GM21515 (cell line): ENCODE measurements at regions not wholly inside any gene's neighbourhood (a gene's known extent, or its start where the extent isn't known, plus 50 kb on each side); places are given as distances from the start of the nearest gene placed in this dataset.
A peak's percentile ranks its signal among the peaks of the same experiment; 100 is the strongest.
"Not testable (repeated sequence)": the region's sequence is repeated elsewhere in the genome, so short reads cannot be mapped to it uniquely, and the experiment has no call there.

Experiments
- ATAC-seq: cut with Tn5 transposase; IDR thresholded peaks from one replicate; pipeline ENCODE4 v1.9.1; 2021; ENCODE audit not compliant: unreplicated experiment

- ATAC-seq = no peak
These were observed 50.9 kb downstream of the ANXA2R start for GRCh38 chr5:42989190-42989589.

DNA sequence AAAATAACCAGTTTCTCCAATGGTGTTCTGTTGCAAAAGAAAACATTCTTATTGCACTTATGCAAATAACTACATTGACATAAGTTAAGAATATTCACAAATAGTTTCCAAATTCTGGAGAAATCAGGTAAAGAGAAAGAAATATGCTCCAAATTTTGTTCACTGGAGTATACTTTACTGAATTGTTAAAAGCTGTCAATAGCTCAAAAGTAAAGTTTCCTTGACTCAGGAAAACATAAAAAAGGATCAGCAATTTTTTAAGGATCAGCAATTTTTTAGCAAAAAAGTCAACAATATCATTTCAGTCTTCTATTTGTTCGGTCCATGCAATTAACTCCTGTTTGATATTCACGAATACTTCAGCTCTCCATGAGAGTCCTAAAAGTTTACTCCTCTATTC lies 51.6 kb downstream of the ANXA2R start:
- ATAC-seq = no peak

DNA sequence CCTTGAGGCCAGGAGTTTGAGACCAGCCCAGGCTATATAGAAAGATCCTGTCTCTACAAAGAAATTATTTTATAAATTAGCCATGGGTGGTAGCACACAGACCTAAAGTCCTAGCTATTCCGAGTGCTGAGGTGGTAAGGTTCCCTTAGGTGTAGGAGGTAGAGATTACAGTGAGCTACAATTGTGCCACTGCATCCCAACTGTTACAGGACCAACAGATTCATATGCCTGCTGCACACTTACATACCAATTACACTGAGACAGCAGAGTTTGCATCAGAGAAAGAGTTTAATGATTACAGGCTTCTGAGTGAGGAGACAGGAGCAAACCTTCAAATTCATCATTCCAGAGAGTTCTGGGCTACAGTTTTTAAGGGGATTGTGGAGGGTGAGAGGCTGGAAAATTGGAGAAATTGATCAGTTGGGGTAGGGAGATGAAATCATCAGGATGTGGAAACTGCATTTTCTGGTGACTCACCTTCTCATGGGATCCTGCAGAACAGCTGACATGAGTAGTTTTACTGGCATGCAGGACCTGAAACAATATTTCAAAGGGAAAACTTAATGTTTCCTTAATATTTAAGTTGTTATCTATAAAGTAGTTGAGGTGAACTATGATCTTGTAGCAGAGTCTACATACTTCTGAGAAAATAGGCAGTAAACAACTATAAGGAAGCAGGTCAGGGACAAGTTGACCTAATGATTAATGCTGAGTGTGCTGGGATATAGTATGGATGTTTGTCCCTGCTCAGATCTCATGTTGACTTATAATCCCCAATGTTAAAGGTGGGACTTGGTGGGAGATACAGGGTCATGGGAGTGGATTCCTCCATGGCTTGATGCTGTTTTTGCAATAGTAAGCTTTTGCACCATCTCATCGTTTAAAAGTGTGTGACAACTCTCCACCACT lies 54.7 kb downstream of the ANXA2R start:
- no peak for ATAC-seq

DNA sequence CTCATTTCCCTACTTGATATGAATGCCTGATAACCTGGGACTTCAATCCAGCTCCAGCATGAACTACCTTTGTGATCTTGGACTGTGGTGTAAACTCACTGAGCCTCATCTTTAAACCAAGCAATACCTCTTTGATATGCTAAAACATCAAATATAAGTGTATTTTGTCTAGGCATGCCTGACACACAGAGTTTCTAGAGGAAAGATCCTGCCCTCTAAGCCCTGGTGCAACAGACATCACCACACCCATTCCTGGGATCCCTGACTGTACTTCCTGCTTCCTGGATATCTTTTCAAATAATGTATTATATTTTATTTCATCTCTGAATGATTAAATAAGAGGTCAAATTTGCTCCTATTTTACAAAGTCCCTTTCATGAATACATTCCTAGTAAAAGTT lies 55.8 kb downstream of the ANXA2R start:
- ATAC-seq = no peak

DNA sequence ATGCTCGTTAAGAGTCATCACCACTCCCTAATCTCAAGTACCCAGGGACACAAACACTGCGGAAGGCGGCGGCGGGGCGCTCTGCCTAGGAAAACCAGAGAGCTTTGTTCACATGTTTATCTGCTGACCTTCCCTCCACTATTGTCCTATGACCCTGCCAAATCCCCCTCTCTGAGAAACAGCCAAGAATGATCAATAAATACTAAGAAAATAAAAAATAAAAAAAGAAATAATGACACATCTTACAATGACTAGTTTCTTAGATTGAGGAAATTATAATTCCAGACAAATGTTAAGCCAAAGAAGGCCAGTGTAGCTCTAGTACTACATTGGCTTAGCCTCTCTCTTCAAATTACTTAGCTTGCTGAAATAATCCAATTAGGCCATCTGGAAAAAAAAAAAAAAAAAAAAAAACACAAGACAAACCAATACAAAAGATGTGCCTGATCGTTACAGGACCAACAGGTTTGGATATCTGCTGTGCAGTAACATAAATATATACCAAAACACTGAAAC lies 58.0 kb downstream of the ANXA2R start:
- ATAC-seq = no peak

DNA sequence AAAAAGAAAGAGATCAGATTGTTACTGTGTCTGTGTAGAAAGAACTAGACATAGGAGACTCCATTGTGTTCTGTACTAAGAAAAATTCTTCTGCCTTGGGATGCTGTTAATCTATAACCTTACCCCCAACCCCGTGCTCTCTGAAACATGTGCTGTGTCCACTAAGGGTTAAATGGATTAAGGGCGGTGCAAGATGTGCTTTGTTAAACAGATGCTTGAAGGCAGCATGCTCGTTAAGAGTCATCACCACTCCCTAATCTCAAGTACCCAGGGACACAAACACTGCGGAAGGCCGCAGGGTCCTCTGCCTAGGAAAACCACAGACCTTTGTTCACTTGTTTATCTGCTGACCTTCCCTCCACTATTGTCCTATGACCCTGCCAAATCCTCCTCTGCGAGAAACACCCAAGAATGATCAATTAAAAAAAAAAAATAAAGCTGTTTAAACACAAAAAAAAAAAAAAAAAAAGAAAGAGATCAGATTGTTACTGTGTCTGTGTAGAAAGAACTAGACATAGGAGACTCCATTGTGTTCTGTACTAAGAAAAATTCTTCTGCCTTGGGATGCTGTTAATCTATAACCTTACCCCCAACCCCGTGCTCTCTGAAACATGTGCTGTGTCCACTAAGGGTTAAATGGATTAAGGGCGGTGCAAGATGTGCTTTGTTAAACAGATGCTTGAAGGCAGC lies 58.6 kb downstream of the ANXA2R start:
- ATAC-seq = not testable (repeated sequence)

- not testable (repeated sequence) for ATAC-seq
These were observed 59.1 kb downstream of the ANXA2R start for GRCh38 chr5:42981015-42981414.

DNA sequence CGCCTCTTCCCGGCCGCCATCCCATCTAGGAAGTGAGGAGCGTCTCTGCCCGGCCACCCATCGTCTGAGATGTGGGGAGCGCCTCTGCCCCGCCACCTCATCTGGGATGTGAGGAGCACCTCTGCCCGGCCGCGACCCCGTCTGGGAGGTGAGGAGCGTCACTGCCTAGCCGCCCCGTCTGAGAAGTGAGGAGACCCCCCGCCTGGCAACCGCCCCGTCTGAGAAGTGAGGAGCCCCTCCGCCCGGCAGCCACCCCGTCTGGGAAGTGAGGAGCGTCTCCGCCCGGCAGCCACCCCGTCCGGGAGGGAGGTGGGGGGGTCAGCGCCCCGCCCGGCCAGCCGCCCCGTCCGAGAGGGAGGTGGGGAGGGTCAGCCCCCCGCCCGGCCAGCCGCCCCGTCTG lies 59.7 kb downstream of the ANXA2R start:
- not testable (repeated sequence) for ATAC-seq

DNA sequence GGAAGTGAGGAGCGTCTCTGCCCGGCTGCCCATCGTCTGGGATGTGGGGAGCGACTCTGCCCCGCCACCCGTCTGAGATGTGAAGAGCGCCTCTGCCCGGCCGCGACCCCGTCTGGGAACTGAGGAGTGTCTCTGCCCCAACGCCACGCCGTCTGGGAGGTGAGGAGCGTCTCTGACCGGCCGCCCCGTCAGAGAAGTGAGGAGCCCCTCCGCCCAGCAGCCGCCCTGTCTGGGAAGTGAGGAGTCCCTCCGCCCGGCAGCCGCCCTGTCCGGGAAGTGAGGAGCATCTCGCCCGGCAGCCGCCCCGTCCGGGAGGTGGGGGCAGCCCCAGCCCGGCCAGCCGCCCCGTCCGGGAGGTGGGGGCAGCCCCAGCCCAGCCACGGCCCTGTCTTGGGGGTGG lies 60.9 kb downstream of the ANXA2R start:
- ATAC-seq = not testable (repeated sequence)

GRCh38 chr5:42974536-42974935 lies 65.6 kb downstream of the ANXA2R start:
- no peak for ATAC-seq

- no peak for ATAC-seq
These were observed 69.2 kb downstream of the ANXA2R start for GRCh38 chr5:42970636-42971559.

DNA sequence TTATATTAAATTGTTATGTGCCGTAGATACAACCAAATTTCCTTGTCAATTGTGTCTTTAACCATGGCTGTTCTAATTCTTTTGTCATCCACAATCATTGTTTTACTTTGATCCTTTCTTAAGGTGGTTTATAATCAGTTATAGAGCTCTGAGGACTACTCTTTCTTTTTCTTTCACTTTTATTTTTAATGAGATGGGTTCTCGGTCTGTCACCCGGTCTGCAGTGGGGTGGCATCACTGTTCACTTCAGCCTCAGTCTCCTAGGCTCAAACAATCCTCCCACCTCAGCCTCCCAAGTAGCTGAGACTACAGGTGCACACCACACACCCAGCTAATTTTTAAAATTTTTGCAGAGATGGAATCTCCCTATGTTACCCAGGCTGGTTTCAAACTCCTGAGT lies 74.2 kb downstream of the ANXA2R start:
- no peak for ATAC-seq

DNA sequence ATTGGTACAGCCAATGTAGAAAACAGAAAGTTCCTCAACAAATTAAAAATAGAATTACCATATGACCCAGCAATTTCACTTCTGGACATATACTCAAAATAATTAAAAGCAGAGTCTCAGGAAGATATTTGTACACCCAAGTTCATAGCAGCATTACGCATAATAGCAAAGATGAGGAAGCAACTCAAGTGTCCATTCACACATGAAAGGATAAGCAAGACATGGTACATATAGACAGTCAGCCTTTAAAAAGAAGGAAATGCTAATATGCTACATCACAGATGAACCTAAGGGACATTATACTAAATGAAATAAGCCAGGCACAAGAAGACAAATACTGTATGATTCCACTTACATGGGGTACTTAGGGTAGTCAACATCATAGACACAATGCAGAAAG lies 76.7 kb downstream of the ANXA2R start:
- no peak for ATAC-seq

GRCh38 chr5:42962124-42962523 lies 78.0 kb downstream of the ANXA2R start:
- no peak for ATAC-seq

GRCh38 chr5:42960506-42960905 lies 79.6 kb downstream of the ANXA2R start:
- ATAC-seq = no peak

- ATAC-seq = no peak
These were observed 83.6 kb downstream of the ANXA2R start for GRCh38 chr5:42956551-42956950.

DNA sequence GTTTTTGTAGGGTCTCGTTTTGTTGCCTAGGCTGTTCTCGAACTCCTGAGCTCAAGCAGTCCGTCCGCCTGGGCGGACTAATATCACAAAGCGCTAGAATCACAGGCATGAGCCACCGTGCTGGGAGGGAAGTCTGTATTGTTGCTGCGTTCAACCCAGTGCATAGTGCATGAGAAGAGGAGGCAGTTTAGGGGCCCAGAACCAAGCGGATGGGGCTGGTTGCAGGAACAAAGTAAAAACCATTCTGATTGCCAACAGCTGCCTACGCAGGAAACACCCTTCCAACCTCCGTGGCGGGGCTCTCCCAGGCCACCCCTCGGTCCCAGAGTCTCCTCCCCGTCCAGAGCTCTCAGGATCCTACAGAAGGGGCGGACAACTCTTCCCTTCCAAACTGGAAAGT lies 87.1 kb downstream of the ANXA2R start:
- no peak for ATAC-seq

GRCh38 chr5:42952578-42952974 lies 87.5 kb downstream of the ANXA2R start:
- ATAC-seq = no peak

DNA sequence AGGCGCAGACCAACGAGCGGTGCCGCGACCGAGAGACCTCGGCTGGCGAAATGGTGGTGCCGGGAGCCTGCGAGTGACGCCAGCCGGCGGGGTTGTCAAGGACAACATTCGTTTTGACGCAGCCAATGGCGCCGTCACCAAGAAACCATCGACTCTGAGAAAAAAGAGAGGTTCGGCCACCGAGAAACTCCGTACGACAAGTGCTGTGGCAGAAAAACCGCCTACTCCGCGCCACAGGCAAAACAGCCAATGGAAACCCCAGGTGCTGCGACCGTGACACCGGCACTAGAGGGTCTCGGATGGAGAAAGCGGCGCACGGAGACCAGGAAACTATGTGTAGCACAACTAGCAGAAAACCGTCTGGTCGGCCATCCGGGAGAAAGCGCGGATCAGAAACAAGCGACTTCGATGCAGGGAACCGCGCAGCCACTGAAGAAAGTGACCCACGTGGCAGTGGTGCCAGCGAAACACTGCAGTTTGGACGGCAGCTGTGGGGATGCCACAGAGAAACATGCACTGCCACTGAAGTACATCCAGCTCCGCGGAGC lies 88.8 kb downstream of the ANXA2R start:
- ATAC-seq = peak; percentile 33

GRCh38 chr5:42950456-42951292 lies 89.4 kb downstream of the ANXA2R start:
- peak; percentile 40 for ATAC-seq
